NOMO-1 (cell line): ENCODE measurements at regions not wholly inside any gene's neighbourhood (a gene's known extent, or its start where the extent isn't known, plus 50 kb on each side); places are given as distances from the start of the nearest gene placed in this dataset.
"Not testable (repeated sequence)": the region's sequence is repeated elsewhere in the genome, so short reads cannot be mapped to it uniquely, and the experiment has no call there.

Source experiments
- DNase-seq, 2 experiments: peaks; one replicate each; lab custom pipeline; 2025; ENCODE audit not compliant: unreplicated experiment in 2 of 2; lab: John Stamatoyannopoulos, UW

DNA sequence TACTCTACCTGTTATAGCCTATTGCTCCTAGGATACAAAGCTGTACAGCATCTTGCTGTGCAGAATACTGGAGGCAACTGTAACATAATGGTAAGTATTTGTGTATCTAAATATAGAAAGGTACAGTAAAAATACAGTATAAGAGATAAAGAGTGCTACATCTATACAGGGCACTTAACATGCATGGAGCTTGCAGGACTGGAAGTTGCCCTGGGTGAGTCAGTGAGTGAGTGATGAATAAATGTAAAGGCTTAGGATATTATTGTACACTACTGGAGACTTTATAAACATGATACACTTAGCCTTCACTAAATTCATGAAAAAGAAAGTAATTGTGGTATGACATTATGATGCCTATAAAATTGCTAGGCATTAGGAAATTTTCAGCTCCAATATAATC, 65.5 kb upstream of the OSMR start:
- DNase-seq, result no peak

DNA sequence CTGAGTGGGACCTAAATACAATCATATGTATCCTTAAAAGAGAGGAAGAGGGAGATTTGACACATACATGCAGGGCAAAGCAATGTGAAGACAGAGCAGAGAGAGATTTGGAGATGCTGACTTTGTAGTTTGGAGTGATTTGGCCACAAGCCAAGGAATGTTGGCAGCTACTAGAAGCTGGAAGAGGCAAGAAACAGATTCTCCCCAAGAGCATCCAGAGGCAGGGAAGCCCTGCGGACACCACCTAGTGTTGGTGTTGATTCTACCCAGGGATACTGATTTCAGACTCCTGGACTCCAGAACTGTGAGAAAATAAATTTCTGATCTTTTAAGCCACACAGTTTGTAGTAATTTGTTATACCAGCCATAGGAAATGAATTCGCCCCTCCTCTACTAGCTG, 64.9 kb upstream of the OSMR start:
- no peak for DNase-seq

DNA sequence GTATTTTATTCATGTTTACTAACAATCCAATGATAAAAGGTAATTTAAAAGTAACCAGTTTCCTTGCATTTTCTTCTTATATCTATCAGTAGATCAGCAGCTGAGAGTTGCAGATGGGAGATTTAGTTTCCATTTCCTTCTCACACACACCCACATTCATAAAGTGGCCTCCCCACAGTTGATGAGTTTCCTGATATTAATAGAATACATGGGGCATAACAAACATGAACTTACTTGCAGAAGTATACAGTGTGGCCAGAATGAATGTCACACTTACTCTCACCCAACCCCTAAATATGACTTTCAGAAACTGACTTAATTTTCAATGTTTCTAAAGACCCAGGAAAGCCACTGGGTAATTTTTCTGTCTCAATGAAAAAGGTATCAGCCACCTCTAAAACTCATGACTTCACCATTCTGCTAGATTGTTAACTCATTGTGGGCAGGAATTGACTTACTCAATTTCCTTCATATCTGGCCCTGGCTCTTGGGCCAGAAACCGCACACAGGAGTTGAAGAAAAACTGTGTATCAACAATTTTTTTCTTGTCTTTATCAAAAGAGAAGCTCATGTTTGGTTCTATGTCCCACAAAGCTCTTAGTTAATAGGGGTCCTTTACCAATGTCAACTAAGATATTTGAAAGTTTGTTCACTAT, 63.5 kb upstream of the OSMR start:
- DNase-seq, result no peak

DNA sequence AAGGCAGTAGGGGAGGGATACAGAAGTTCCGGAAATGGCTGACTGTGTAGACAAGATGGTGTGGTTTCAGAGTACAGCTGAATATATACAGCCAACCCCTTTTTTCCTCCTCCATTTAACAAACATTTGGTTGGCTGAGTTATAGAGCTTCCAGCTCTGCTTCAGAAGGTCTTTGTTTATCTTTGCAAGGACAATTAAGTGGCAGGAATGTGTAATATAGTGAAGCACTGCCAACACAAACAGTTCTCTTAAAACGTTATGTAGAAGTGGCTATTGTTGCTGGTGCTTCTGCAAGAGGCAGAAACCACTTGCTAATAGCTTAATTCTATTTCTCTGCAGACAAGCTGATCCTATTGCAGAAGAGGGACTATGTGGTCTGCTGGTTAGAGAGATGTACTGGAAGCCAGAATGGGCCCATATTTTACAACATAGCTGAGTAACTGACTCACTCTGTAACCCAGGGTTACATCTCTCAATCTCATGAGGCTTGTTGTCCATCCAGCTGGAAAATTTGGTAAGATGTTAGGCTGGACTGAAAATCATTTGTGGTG, 62.7 kb upstream of the OSMR start:
- no peak for DNase-seq

DNA sequence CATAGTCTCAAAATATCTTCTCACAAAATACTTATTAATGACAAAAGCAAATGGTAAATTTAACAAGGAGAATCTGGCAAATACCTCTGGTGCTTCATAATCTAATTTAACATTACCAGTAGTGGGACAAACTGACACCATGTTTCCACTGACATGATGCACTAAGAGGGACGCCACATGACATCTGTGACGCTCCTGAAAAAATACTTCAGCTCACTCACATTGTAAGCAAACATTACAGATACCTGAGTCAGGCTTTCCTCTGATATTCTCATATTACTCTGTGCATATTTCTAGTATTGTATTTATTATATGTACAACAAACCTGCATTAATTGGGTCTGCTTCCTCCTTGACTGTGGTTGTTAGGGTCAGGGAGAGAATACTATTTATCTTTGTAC, 56.7 kb upstream of the OSMR start:
- DNase-seq, result no peak

DNA sequence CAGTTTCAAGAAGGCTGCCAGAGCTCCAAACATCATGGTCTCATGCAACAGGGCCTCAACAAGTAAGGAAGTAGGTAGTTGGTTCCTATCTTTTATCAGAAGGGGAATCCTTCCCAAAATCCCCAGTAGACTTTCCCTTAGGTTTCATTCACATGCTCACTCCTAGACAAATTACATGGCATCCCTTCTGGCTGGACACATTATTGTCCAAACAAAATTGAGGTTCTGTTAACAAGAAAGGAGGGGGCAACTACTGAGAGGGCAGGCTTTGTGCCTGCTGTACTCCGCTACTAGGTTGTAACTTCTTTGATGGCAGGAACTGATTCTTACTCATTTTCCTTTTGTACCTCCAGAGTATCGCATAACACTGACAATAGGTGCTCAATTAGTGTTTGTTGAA, 56.0 kb upstream of the OSMR start:
- DNase-seq, result no peak

DNA sequence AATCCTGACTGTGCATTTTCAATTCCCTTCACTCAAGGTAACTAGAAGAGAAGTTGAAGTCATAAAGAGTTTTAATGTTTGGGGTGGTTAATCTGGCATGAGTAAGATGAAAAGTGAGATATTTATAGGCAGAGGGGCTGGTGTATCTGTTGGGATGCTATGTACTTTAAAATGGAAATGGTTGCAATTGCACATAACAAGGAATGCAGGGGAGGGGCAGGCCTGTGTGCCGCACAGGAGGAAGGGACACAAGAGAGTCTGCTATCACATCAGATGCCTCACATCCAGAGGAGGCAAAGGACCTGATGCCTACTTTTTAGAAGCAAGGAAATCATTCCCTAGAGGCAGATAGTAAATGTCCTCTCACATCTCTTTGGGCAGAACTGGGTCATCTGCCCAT, 55.5 kb upstream of the OSMR start:
- no peak for DNase-seq

DNA sequence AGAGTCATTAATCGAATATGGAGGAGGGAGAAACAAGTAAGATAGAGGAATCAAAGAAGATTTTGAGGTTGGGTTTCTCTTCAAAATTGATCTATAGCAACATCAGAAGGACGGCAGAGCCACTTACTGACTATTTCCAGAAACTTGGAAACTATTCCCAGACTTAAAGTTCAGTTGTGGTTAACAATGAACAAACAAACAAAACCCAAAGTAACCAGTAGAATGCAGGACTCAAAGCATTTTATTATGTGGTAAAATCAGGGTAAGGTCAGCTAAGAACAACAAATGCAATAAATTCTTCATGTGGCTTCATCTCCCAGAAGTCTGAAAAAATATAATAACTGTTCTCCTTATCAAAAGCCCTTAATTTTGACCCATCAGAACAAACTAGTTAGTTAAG, 54.9 kb upstream of the OSMR start:
- DNase-seq, result no peak

DNA sequence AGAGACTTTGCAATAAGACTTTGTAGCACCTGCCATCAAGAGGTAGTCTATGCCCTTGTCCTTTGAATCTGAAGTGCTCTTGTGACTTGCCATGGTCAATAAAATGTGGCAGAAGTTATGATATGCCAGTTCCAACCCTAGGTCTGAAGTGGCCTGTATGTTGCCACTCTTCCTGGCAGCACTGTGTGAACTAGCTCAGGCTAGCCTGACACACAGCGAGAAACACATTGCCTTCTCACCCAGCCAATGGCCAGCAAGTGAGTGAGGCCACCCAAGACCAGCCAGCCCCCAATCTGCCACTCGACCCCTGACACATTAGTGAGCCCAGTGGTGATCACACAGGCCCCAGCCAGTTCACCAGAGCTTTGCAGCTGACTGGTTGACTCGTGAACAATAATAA, 52.7 kb upstream of the OSMR start:
- DNase-seq, result no peak

DNA sequence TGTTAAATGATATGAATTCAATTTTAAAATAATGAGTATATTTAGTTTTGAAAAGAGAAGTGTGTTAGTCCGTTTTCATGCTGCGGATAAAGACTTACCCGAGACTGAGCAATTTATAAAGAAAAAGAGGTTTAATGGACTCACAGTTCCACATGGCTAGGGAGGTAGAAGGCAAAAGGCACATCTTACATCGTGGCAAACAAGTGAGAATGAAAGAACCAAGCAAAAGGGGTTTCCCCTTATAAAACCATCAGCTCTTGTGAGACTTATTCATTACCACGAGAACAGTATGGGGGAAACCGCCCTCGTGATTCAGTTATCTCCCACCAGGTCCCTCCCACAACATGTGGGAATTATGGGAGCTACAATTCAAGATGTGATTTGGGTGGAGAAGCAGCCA, 51.8 kb upstream of the OSMR start:
- DNase-seq, result not testable (repeated sequence)

DNA sequence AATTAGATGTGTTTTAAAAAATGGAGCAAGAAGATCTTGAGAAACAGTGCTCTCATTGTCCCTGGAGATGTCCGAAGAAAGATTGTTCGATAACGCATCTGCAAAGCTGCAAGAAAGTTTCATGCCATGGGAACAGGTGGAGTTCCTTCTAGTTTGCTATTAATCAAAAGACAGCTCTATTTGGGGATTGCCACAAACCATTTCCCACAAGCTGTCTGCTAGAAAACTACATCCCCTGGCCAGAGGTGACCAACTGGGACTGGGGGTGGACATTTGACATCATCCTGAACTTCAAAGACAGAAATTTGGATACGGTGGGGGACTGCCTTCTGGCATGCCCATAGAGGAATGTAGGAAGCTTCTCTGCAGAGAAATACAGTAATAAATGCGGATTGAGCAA, 50.8 kb upstream of the OSMR start:
- no peak for DNase-seq

DNA sequence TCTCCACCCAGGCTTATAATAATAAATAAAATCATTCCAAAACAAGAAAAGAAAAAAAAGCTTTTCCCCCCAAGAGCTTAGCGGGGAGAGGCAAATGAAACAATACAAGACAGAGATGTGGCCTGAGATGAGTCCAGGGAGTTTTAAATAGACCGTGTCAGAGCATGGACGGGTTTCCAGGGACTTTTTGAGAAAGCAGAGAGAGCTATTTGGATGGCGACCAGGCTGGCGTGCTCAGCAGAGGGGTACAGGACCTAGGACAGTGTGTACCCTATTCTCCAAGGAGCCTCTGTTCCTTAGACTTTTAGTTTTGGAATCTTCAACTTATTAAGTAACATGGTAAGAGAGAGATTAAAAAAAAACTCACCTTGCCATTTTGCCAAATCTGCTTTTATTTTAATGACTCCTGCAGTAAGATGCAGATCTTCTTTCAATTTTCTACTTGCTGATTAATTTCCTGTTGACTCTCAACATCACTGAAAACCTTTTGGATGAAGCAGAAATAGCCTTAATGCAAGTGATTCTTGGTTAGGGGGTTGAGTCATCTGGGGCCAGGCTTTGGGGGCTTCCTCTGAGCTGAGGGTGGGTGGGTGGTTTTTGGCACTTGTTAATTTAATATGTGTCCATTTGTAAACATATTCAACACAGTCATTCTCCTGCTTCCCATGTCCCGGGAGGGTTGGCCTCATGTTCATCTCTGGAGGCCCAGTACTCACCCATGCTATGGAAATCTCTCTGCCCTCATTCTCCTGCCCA, 49.6 kb upstream of the OSMR start:
- DNase-seq, result no peak
